HL-60 (cell line): ENCODE measurements at regions not wholly inside any gene's neighbourhood (a gene's known extent, or its start where the extent isn't known, plus 50 kb on each side); places are given as distances from the start of the nearest gene placed in this dataset.

Experiments used
- DNase-seq, 2 experiments: peaks; one replicate each; pipeline ENCODE4 v3.0.0-alpha.2; 2010 to 2020; ENCODE audit warnings: low read depth in 1 of 2, low spot score in 1 of 2
- H3K27ac ChIP-seq: fragments of 250-450 bp; sonication (Bioruptor Pico); replicated peaks from 2 replicates; pipeline ENCODE4 v1.5.1; 2020; ENCODE audit warnings: mild to moderate bottlenecking, moderate library complexity
- H3K27me3 ChIP-seq: fragments of 250-450 bp; sonication (Bioruptor Pico); 2 replicates; pipeline ENCODE4 v1.5.1; 2021; ENCODE audit warnings: mild to moderate bottlenecking, moderate library complexity; ENCODE audit not compliant: insufficient read depth, poor library complexity, severe bottlenecking
- H3K4me3 ChIP-seq: replicated peaks from 2 replicates; pipeline ENCODE4 v1.5.1; 2011; ENCODE audit warnings: mild to moderate bottlenecking, control low read depth, low read length; ENCODE audit not compliant: insufficient read depth
- CTCF ChIP-seq: IDR thresholded peaks from one replicate; pipeline ENCODE4 v1.5.1; 2011; ENCODE audit warnings: low read length, control low read depth, inconsistent platforms; ENCODE audit not compliant: insufficient read depth
- GABPA ChIP-seq: IDR thresholded peaks from 2 replicates; pipeline ENCODE4 v1.6.1; 2012; ENCODE audit warnings: low read depth
- POLR2AphosphoS5 ChIP-seq: IDR thresholded peaks from 2 replicates; pipeline ENCODE4 v1.6.1; 2012; ENCODE audit warnings: low read depth
- REST ChIP-seq: IDR thresholded peaks from 2 replicates; pipeline ENCODE4 v1.6.1; 2012; ENCODE audit warnings: low read depth; ENCODE audit not compliant: insufficient replicate concordance
- SPI1 ChIP-seq: IDR thresholded peaks from 2 replicates; pipeline ENCODE4 v1.6.1; 2012; ENCODE audit warnings: low read depth, mild to moderate bottlenecking, borderline replicate concordance

- Histone ChIP-seq H3K4me3 (no peak overlapping the region), H3K27me3 (no peaks in the 10 kb centered on the region), H3K27ac (no peak overlapping the region)
- TF ChIP-seq SPI1 (no peak), GABPA (no peak), CTCF (no peak), REST (no peak), POLR2AphosphoS5 (no peak)
- DNase-seq = no peak
Measured at GRCh38 chr2:196514641-196515040, 124.9 kb upstream of the CCDC150 start.

- no peak for DNase-seq
- Histone ChIP-seq H3K4me3 (no peak overlapping the region), H3K27me3 (no peaks in the 10 kb centered on the region), H3K27ac (no peak overlapping the region)
- TF ChIP-seq SPI1 = no peak
- TF ChIP-seq REST = no peak
- TF ChIP-seq GABPA = no peak
- no peak for TF ChIP-seq POLR2AphosphoS5
- no peak for TF ChIP-seq CTCF
Measured at GRCh38 chr2:196515051-196515450, 124.5 kb upstream of the CCDC150 start.

GRCh38 chr2:196515608-196516007 is 123.9 kb upstream of the CCDC150 start:
- H3K4me3 ChIP-seq = no peak overlapping the region
- no peak overlapping the region for H3K27ac ChIP-seq
- H3K27me3 ChIP-seq = no peaks in the 10 kb centered on the region
- TF ChIP-seq REST (no peak), CTCF (no peak), GABPA (no peak), SPI1 (no peak), POLR2AphosphoS5 (no peak)
- DNase-seq = no peak
